Fibroblast of lung (primary cell): ENCODE measurements at regions not wholly inside any gene's neighbourhood (a gene's known extent, or its start where the extent isn't known, plus 50 kb on each side); places are given as distances from the start of the nearest gene placed in this dataset.

Source experiments
- DNase-seq, 2 donors: peaks; one replicate each; pipeline versions ENCODE4 v3.0.0 to v3.0.0-alpha.2; 2010; ENCODE audit warnings: low read depth in 2 of 2
- H2AFZ ChIP-seq: 2 replicates; pipeline ENCODE4 v1.5.1; 2012; ENCODE audit warnings: low read length, control low read depth, inconsistent platforms
- H3K27ac ChIP-seq: 2 replicates; pipeline ENCODE4 v1.5.1; 2011; ENCODE audit warnings: low read length, control low read depth; ENCODE audit not compliant: insufficient read depth
- H3K27me3 ChIP-seq: 2 replicates; pipeline ENCODE4 v1.5.1; 2011; ENCODE audit warnings: mild to moderate bottlenecking, low read length; ENCODE audit not compliant: control insufficient read depth, insufficient read depth
- H3K36me3 ChIP-seq: 2 replicates; pipeline ENCODE4 v1.5.1; 2011; ENCODE audit warnings: low read length; ENCODE audit not compliant: control insufficient read depth, insufficient read depth
- H3K4me1 ChIP-seq: 2 replicates; pipeline ENCODE4 v1.5.1; 2011; ENCODE audit warnings: low read length; ENCODE audit not compliant: control insufficient read depth, insufficient read depth; ENCODE audit errors: extremely low read depth
- H3K4me2 ChIP-seq: 2 replicates; pipeline ENCODE4 v1.5.1; 2011; ENCODE audit warnings: low read length, control low read depth; ENCODE audit not compliant: insufficient read depth; ENCODE audit errors: extremely low read depth
- H3K4me3 ChIP-seq, 4 experiments: fragments of 200-600 bp in 1 of 4; sonication (generic) in 1 of 4; replicated peaks in 1 of 4; 2 replicates each; pipeline ENCODE4 v1.5.1; 2011 to 2016; ENCODE audit warnings: low read length in 4 of 4, low read depth in 3 of 4, mild to moderate bottlenecking in 3 of 4, control low read depth in 2 of 4, inconsistent platforms in 1 of 4, mixed read lengths in 1 of 4; ENCODE audit not compliant: insufficient read depth in 1 of 4; ENCODE audit errors: control extremely low read depth in 1 of 4
- H3K79me2 ChIP-seq: 2 replicates; pipeline ENCODE4 v1.5.1; 2012; ENCODE audit warnings: mild to moderate bottlenecking, low read length, inconsistent platforms; ENCODE audit not compliant: control insufficient read depth, insufficient read depth
- H3K9ac ChIP-seq: 2 replicates; pipeline ENCODE4 v1.5.1; 2011; ENCODE audit warnings: mild to moderate bottlenecking, low read length, control low read depth; ENCODE audit not compliant: insufficient read depth
- H3K9me3 ChIP-seq: 2 replicates; pipeline ENCODE4 v1.5.1; 2012; ENCODE audit warnings: low read depth, low read length; ENCODE audit not compliant: control insufficient read depth, insufficient read depth
- H4K20me1 ChIP-seq: 2 replicates; pipeline ENCODE4 v1.5.1; 2011; ENCODE audit warnings: low read length; ENCODE audit not compliant: control insufficient read depth, insufficient read depth; ENCODE audit errors: extremely low read depth
- CTCF ChIP-seq, 2 donors: IDR thresholded peaks in 1 of 2; conservative IDR thresholded peaks in 1 of 2; 1 replicate in 1 of 2; 2 replicates in 1 of 2; pipeline ENCODE4 v1.5.1; 2011 to 2012; ENCODE audit warnings: low read length in 2 of 2, control low read depth in 1 of 2, inconsistent platforms in 1 of 2, low read depth in 1 of 2, mild to moderate bottlenecking in 1 of 2
- EZH2 ChIP-seq: IDR thresholded peaks from 2 replicates; pipeline ENCODE4 v1.5.1; 2012; ENCODE audit warnings: low read length, control low read depth, mild to moderate bottlenecking; ENCODE audit errors: missing control alignments

- TF ChIP-seq CTCF (conservative IDR thresholded peaks at IDR 0.05 in 1 of 2, IDR thresholded peaks at IDR 0.05 in 1 of 2; ENCODE audit: low read depth in 1 of 2, low read length in 2 of 2), result no peak
- no peak for TF ChIP-seq EZH2
- DNase-seq, result peak in 1 of 2 donors; percentile 29
- peak overlapping the region; percentile 34 for H2AFZ ChIP-seq
- peak overlapping the region in 3 of 4 experiments; percentile 32 to 67 (median 46) for H3K4me3 ChIP-seq
- no peaks in the 10 kb centered on the region for H3K36me3 ChIP-seq
- H3K79me2 ChIP-seq, result no peaks in the 10 kb centered on the region
- peaks cover 6% of the 10 kb centered on the region for H3K4me1 ChIP-seq
- H3K27ac ChIP-seq, result peak overlapping the region; percentile 83
- H3K27me3 ChIP-seq, result no peaks in the 10 kb centered on the region
- H4K20me1 ChIP-seq, result no peaks in the 10 kb centered on the region
- H3K9me3 ChIP-seq, result no peaks in the 10 kb centered on the region
- H3K9ac ChIP-seq, result peak overlapping the region; percentile 70
- H3K4me2 ChIP-seq, result peak overlapping the region; percentile 79
Measured at GRCh38 chr14:103207388-103208072, 84.3 kb downstream of the TNFAIP2 start.

- H3K4me3 ChIP-seq, result peak overlapping the region in 3 of 4 experiments; percentile 32 to 67 (median 34)
- no peaks in the 10 kb centered on the region for H4K20me1 ChIP-seq
- TF ChIP-seq EZH2 (no peak), CTCF (conservative IDR thresholded peaks at IDR 0.05 in 1 of 2, IDR thresholded peaks at IDR 0.05 in 1 of 2; ENCODE audit: low read depth in 1 of 2, low read length in 2 of 2) (peak; percentile 8 to 28)
- peaks cover 6% of the 10 kb centered on the region for H3K4me1 ChIP-seq
- no peak overlapping the region for H2AFZ ChIP-seq
- peak overlapping the region; percentile 77 for H3K4me2 ChIP-seq
- no peak for DNase-seq
- no peaks in the 10 kb centered on the region for H3K9me3 ChIP-seq
- no peaks in the 10 kb centered on the region for H3K36me3 ChIP-seq
- no peak overlapping the region for H3K9ac ChIP-seq
- H3K79me2 ChIP-seq, result no peaks in the 10 kb centered on the region
- H3K27ac ChIP-seq, result peak overlapping the region; percentile 83
- H3K27me3 ChIP-seq, result no peaks in the 10 kb centered on the region
Measured at GRCh38 chr14:103209054-103209453, 85.8 kb downstream of the TNFAIP2 start.

GRCh38 chr14:103209506-103209905, 86.2 kb downstream of the TNFAIP2 start:
- DNase-seq, result no peak
- Histone ChIP-seq H2AFZ (no peak overlapping the region), H3K79me2 (no peaks in the 10 kb centered on the region), H3K9me3 (no peaks in the 10 kb centered on the region), H3K4me3 (peak overlapping the region in 1 of 4 experiments; percentile 67), H3K27ac (no peak overlapping the region), H3K36me3 (no peaks in the 10 kb centered on the region), H3K27me3 (no peaks in the 10 kb centered on the region), H4K20me1 (no peaks in the 10 kb centered on the region), H3K4me1 (peaks cover 6% of the 10 kb centered on the region), H3K4me2 (no peak overlapping the region), H3K9ac (no peak overlapping the region)
- TF ChIP-seq CTCF (conservative IDR thresholded peaks at IDR 0.05 in 1 of 2, IDR thresholded peaks at IDR 0.05 in 1 of 2; ENCODE audit: low read depth in 1 of 2, low read length in 2 of 2) (no peak), EZH2 (no peak)
